ENCODE measurements at regions not wholly inside any gene's neighbourhood (a gene's known extent, or its start where the extent isn't known, plus 50 kb on each side); places are given as distances from the start of the nearest gene placed in this dataset.

DNA sequence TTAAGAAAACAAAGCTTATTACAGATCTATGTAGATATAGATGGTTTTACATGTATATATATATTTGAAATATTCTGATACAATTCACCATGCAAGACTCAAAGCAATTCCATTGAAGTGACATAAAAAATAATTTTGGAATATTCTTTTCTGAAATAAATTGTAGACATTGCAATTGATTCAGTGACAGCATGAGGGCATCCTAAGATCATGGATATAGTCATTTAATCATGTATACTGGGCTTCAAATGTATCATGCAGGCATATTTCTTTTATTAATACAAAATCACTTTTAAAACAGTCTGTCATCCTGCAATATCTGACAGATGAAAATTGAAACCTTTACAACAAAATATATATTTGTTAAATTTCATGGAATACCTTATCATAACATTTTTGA, 286.7 kb upstream of the SLITRK6 start:
- ChIA-PET CTCF (no interaction called here), POLR2A (no interaction called here)
- H3K36me3 ChIP-seq (ENCODE audit: control insufficient read depth in 2 of 2, insufficient read depth in 1 of 2, low read length in 2 of 2): no peaks in the 10 kb centered on the region
- H3K27ac ChIP-seq (ENCODE audit: extremely low read depth, low read depth, low read length): no peak overlapping the region
- no peaks in the 10 kb centered on the region for H3K4me1 ChIP-seq (ENCODE audit: control insufficient read depth, insufficient read depth, low read length)
- H3K4me3 ChIP-seq (ENCODE audit: low read depth, low read length): no peak overlapping the region
- TF ChIP-seq ZNF112 (tag by site-specific recombination; IDR thresholded peaks at IDR 0.05): no peak
- no peaks in the 10 kb centered on the region for H3K9me3 ChIP-seq (ENCODE audit: control insufficient read depth, insufficient read depth, low read depth, low read length)

DNA sequence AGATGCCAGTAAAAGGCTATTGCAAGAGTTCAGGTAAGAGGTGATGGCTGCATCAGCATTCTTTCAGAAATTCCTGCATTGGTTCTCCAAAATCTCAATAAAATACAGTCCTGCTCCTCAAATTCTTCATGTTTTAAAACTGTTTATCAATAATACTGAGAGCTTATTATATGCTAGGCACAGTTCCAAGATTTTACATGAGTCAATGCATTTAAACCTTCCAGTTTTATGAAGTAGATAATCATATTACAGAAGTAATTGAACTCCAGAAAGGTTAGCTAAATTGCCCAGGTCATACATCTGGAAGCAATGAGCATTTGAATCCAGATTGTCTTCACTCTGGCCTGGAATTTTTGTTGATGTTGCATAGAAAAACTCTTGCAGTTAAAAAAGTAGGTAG, 282.9 kb upstream of the SLITRK6 start:
- TF ChIP-seq MZF1 (tag by site-specific recombination; IDR thresholded peaks at IDR 0.05; ENCODE audit: borderline replicate concordance) (no peak), ZNF23 (tag by site-specific recombination; IDR thresholded peaks at IDR 0.05; ENCODE audit: borderline replicate concordance) (no peak), GLIS2 (tag by site-specific recombination; IDR thresholded peaks at IDR 0.05) (no peak), ZNF202 (tag by site-specific recombination; IDR thresholded peaks at IDR 0.05; ENCODE audit: borderline replicate concordance) (no peak), ZNF621 (tag by site-specific recombination; IDR thresholded peaks at IDR 0.05) (no peak), TCF7L2 (IDR thresholded peaks at IDR 0.05; ENCODE audit: borderline replicate concordance, low read depth, low read length) (no peak), ZBTB21 (tag by site-specific recombination; IDR thresholded peaks at IDR 0.05) (no peak), ZNF501 (tag by site-specific recombination; IDR thresholded peaks at IDR 0.05) (no peak), ZNF624 (tag by site-specific recombination; IDR thresholded peaks at IDR 0.05) (no peak), ZNF48 (tag by site-specific recombination; IDR thresholded peaks at IDR 0.05) (no peak), ZNF121 (tag by site-specific recombination; IDR thresholded peaks at IDR 0.05) (no peak), IKZF3 (tag by site-specific recombination; IDR thresholded peaks at IDR 0.05) (no peak), ZSCAN16 (tag by site-specific recombination; IDR thresholded peaks at IDR 0.05) (no peak), ZBTB7A (tag by site-specific recombination; IDR thresholded peaks at IDR 0.05; ENCODE audit: low read depth) (no peak), ZNF792 (tag by site-specific recombination; IDR thresholded peaks at IDR 0.05) (no peak), ZNF701 (tag by site-specific recombination; IDR thresholded peaks at IDR 0.05) (no peak)
- TF ChIP-seq, protein P1, sequence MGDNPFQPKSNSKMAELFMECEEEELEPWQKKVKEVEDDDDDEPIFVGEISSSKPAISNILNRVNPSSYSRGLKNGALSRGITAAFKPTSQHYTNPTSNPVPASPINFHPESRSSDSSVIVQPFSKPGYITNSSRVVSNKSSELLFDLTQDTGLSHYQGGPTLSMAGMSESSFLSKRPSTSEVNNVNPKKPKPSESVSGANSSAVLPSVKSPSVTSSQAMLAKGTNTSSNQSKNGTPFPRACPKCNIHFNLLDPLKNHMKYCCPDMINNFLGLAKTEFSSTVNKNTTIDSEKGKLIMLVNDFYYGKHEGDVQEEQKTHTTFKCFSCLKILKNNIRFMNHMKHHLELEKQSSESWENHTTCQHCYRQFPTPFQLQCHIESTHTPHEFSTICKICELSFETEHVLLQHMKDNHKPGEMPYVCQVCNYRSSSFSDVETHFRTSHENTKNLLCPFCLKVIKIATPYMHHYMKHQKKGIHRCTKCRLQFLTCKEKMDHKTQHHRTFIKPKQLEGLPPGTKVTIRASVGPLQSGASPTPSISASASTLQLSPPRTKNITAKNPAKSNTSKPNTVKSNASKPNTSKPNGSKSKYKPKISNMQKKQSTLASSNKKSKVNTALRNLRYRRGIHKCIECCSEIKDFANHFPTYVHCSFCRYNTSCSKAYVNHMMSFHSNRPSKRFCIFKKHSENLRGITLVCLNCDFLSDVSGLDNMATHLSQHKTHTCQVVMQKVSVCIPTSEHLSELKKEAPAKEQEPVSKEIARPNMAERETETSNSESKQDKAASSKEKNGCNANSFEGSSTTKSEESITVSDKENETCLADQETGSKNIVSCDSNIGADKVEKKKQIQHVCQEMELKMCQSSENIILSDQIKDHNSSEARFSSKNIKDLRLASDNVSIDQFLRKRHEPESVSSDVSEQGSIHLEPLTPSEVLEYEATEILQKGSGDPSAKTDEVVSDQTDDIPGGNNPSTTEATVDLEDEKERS (tag by site-specific recombination; IDR thresholded peaks at IDR 0.05): no peak
- TF ChIP-seq, protein P2, sequence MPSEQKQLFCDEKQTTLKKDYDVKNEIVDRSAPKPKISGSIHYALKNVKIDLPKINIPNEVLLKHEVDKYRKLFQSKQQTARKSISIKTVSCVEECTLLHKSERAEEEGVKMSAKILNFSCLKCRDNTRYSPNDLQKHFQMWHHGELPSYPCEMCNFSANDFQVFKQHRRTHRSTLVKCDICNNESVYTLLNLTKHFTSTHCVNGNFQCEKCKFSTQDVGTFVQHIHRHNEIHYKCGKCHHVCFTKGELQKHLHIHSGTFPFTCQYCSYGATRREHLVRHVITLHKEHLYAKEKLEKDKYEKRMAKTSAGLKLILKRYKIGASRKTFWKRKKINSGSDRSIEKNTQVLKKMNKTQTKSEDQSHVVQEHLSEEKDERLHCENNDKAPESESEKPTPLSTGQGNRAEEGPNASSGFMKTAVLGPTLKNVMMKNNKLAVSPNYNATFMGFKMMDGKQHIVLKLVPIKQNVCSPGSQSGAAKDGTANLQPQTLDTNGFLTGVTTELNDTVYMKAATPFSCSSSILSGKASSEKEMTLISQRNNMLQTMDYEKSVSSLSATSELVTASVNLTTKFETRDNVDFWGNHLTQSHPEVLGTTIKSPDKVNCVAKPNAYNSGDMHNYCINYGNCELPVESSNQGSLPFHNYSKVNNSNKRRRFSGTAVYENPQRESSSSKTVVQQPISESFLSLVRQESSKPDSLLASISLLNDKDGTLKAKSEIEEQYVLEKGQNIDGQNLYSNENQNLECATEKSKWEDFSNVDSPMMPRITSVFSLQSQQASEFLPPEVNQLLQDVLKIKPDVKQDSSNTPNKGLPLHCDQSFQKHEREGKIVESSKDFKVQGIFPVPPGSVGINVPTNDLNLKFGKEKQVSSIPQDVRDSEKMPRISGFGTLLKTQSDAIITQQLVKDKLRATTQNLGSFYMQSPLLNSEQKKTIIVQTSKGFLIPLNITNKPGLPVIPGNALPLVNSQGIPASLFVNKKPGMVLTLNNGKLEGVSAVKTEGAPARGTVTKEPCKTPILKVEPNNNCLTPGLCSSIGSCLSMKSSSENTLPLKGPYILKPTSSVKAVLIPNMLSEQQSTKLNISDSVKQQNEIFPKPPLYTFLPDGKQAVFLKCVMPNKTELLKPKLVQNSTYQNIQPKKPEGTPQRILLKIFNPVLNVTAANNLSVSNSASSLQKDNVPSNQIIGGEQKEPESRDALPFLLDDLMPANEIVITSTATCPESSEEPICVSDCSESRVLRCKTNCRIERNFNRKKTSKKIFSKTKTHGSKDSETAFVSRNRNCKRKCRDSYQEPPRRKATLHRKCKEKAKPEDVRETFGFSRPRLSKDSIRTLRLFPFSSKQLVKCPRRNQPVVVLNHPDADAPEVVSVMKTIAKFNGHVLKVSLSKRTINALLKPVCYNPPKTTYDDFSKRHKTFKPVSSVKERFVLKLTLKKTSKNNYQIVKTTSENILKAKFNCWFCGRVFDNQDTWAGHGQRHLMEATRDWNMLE (tag by site-specific recombination; conservative IDR thresholded peaks at IDR 0.05; ENCODE audit: low read depth): no peak

More for the DNA sequence above, 282.9 kb upstream of the SLITRK6 start:
- ChIA-PET CTCF (no interaction called here), POLR2A (no interaction called here)
- Histone ChIP-seq H3K4me1 (ENCODE audit: control insufficient read depth, insufficient read depth, low read length) (no peaks in the 10 kb centered on the region), H3K4me3 (ENCODE audit: low read depth, low read length) (no peak overlapping the region), H3K9me3 (ENCODE audit: control insufficient read depth, insufficient read depth, low read depth, low read length) (no peaks in the 10 kb centered on the region), H3K27ac (ENCODE audit: extremely low read depth, low read depth, low read length) (no peak overlapping the region), H3K36me3 (ENCODE audit: control insufficient read depth in 2 of 2, insufficient read depth in 1 of 2, low read length in 2 of 2) (no peaks in the 10 kb centered on the region)
